CD4-positive, alpha-beta T cell (primary cell): ENCODE measurements at regions not wholly inside any gene's neighbourhood (a gene's known extent, or its start where the extent isn't known, plus 50 kb on each side); places are given as distances from the start of the nearest gene placed in this dataset.

Experiments
- ATAC-seq: fragments of 200-7000 bp; cut with Tn5 transposase; one replicate; pipeline ENCODE4 v1.10.0; 2022; ENCODE audit warnings: mild to moderate bottlenecking; ENCODE audit not compliant: poor library complexity
- CTCF ChIA-PET: fragments of 350-600 bp; sonication (Branson Sonifier 250); formaldehyde crosslinking; loops from one replicate; lab custom pipeline; 2021; ENCODE audit warnings: antibody characterized with exemption, inconsistent platforms; lab: Charles Lee
- POLR2A ChIA-PET: fragments of 350-600 bp; sonication (Branson Sonifier 250); formaldehyde crosslinking; loops from one replicate; lab custom pipeline; 2021; ENCODE audit warnings: antibody characterized with exemption, inconsistent platforms; lab: Charles Lee
- DNase-seq, 14 experiments: peaks; one replicate each; pipeline ENCODE4 v3.0.0-alpha.2; 2013 to 2020; ENCODE audit warnings: mixed read lengths in 2 of 14
- H3K27ac ChIP-seq, 2 donors: one replicate each; pipeline versions ENCODE4 v1.5.1 to v1.7.0; 2013; ENCODE audit warnings: low read length in 2 of 2, low read depth in 1 of 2, mild to moderate bottlenecking in 1 of 2
- H3K27me3 ChIP-seq, 2 experiments: 1 replicate in 1 of 2; 2 replicates in 1 of 2; pipeline versions ENCODE4 v1.6.1 to v1.7.0; 2013; ENCODE audit warnings: low read length in 2 of 2, control low read depth in 1 of 2, mild to moderate bottlenecking in 1 of 2, moderate library complexity in 1 of 2; ENCODE audit not compliant: insufficient read depth in 2 of 2, control insufficient read depth in 1 of 2
- H3K36me3 ChIP-seq: one replicate; pipeline ENCODE4 v1.6.1; 2013; ENCODE audit warnings: low read length, control low read depth; ENCODE audit not compliant: insufficient read depth
- H3K4me1 ChIP-seq: one replicate; pipeline ENCODE4 v1.6.1; 2013; ENCODE audit warnings: low read length, control low read depth; ENCODE audit not compliant: insufficient read depth
- H3K4me3 ChIP-seq: one replicate; pipeline ENCODE4 v1.5.1; 2013; ENCODE audit warnings: mild to moderate bottlenecking, low read length, moderate library complexity
- H3K9me3 ChIP-seq, 2 experiments: 1 replicate in 1 of 2; 2 replicates in 1 of 2; pipeline versions ENCODE4 v1.6.1 to v1.7.0; 2013; ENCODE audit warnings: low read length in 2 of 2, mild to moderate bottlenecking in 2 of 2, control low read depth in 1 of 2, moderate library complexity in 1 of 2; ENCODE audit not compliant: control insufficient read depth in 1 of 2, insufficient read depth in 1 of 2
- H3K27ac Mint-ChIP-seq: one replicate; pipeline ENCODE4 v1.8.0; 2020; ENCODE audit warnings: mixed read lengths
- H3K27me3 Mint-ChIP-seq: one replicate; pipeline ENCODE4 v1.8.0; 2021; ENCODE audit warnings: mixed read lengths
- H3K36me3 Mint-ChIP-seq: one replicate; pipeline ENCODE4 v1.8.0; 2021; ENCODE audit warnings: low read depth, mixed read lengths
- H3K4me1 Mint-ChIP-seq: one replicate; pipeline ENCODE4 v1.8.0; 2021; ENCODE audit warnings: low read depth, mixed read lengths
- H3K4me3 Mint-ChIP-seq: one replicate; pipeline ENCODE4 v1.8.0; 2020; ENCODE audit warnings: mild to moderate bottlenecking, mixed read lengths
- H3K9me3 Mint-ChIP-seq: one replicate; pipeline ENCODE4 v1.8.0; 2020; ENCODE audit warnings: mixed read lengths
- intact Hi-C, 2 experiments: fragments of 100-400 bp; cut with DNase I in 1 of 2; cut with micrococcal nuclease in 1 of 2; formaldehyde crosslinking; loops; one replicate each; pipeline versions ENCODE4 v1.15.1 to v1.9.0; 2023 to 2025; cut with DNase I, micrococcal nuclease
- TF ChIP-seq, protein P1 (sequence below): fragments of 200-600 bp; IDR thresholded peaks from one replicate; pipeline ENCODE4 v1.8.0; 2022; ENCODE audit warnings: antibody characterized with exemption, mild to moderate bottlenecking

DNA sequence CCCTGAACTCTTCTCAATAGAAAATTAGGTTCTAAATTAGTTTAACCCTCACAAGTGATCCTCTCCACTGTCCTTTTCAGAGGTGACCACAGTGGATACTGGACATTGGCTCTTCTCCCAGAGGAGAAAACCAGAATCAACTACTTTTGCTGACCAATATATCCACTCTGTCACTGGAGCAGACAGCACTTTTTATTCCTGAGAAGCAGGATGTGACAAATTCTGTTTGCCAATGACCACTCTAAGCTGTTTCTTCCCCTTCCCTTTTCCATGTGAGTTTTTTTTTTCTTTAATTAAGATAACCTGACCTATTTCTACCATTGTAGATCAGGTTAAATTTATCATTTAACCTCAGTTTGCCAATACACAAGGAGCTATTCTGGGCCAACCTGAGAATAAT lies 79.7 kb upstream of the ZNF280D start:
- Mint-ChIP-seq H3K27me3 (no peaks in the 10 kb centered on the region), H3K27ac (no peak overlapping the region), H3K36me3 (no peaks in the 10 kb centered on the region), H3K4me3 (no peak overlapping the region), H3K4me1 (no peaks in the 10 kb centered on the region), H3K9me3 (peaks cover 9% of the 10 kb centered on the region)
- intact Hi-C loops: no loop called here
- H3K4me1 ChIP-seq: peaks cover 4% of the 10 kb centered on the region
- no peak overlapping the region for H3K4me3 ChIP-seq
- no peak overlapping the region for H3K27ac ChIP-seq
- CTCF ChIA-PET: no interaction called here
- H3K36me3 ChIP-seq: no peaks in the 10 kb centered on the region
- TF ChIP-seq, protein P1, sequence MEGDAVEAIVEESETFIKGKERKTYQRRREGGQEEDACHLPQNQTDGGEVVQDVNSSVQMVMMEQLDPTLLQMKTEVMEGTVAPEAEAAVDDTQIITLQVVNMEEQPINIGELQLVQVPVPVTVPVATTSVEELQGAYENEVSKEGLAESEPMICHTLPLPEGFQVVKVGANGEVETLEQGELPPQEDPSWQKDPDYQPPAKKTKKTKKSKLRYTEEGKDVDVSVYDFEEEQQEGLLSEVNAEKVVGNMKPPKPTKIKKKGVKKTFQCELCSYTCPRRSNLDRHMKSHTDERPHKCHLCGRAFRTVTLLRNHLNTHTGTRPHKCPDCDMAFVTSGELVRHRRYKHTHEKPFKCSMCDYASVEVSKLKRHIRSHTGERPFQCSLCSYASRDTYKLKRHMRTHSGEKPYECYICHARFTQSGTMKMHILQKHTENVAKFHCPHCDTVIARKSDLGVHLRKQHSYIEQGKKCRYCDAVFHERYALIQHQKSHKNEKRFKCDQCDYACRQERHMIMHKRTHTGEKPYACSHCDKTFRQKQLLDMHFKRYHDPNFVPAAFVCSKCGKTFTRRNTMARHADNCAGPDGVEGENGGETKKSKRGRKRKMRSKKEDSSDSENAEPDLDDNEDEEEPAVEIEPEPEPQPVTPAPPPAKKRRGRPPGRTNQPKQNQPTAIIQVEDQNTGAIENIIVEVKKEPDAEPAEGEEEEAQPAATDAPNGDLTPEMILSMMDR: no peak
- peaks cover 0 to 9% of the 10 kb centered on the region in 2 experiments for H3K9me3 ChIP-seq
- POLR2A ChIA-PET: no interaction called here
- ATAC-seq (no peak), DNase-seq (no peak)
- H3K27me3 ChIP-seq: no peaks in the 10 kb centered on the region

DNA sequence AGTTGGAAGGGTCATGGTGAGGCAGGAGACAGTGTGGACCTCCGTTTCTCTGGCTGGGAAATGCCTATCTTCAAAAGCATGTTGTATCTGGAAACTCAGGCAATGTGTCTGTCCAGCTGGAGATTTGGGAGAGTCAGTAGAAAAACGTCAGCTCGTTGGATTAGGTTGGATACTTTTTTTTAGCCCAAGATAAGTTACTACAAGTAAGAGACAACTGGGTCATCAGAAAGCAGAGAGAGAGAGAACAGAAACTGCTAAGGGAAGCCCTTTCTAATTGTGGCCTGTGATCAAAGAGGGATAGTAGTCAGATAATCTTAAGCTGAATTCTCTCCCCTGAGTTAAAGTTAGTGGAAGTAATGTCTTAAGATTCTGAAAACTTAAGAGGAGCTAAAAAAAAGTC lies 78.9 kb upstream of the ZNF280D start:
- intact Hi-C loops: no loop called here
- TF ChIP-seq, protein P1: no peak
- ChIA-PET CTCF (no interaction called here), POLR2A (no interaction called here)
- Mint-ChIP-seq H3K36me3 (no peaks in the 10 kb centered on the region), H3K4me3 (no peak overlapping the region), H3K27ac (no peak overlapping the region), H3K27me3 (no peaks in the 10 kb centered on the region), H3K9me3 (peaks cover 12% of the 10 kb centered on the region), H3K4me1 (no peaks in the 10 kb centered on the region)
- peaks cover 0 to 15% of the 10 kb centered on the region in 2 experiments for H3K9me3 ChIP-seq
- ATAC-seq (no peak), DNase-seq (no peak)
- H3K27ac ChIP-seq: no peak overlapping the region
- H3K4me1 ChIP-seq: peaks cover 4% of the 10 kb centered on the region
- H3K4me3 ChIP-seq: no peak overlapping the region
- H3K27me3 ChIP-seq: no peaks in the 10 kb centered on the region
- no peaks in the 10 kb centered on the region for H3K36me3 ChIP-seq

DNA sequence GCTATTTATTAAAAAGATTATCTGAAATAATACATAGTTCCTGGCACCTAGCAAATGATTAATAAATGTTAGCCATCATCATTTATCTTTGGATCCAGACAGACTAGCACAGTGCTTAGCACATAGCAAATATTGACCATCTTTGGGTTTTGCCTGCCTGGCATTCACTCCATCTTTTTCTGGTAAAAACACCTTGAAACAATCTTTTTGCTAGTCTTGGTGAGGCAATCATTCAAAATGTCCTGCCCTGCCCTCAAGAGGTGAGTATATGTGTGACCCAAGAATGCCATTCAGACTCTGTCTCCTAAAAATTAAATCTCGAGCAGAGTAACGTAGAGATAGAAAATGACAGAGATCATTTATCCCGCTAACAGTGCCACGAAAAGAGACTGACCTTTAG lies 78.3 kb upstream of the ZNF280D start:
- H3K36me3 ChIP-seq: no peaks in the 10 kb centered on the region
- CTCF ChIA-PET: interaction anchor here (0.7 kb wide), 1 partner anchor 398 kb away, joined by 3 read pairs; no protein-coding TSS in a partner anchor
- Mint-ChIP-seq H3K27ac (no peak overlapping the region), H3K9me3 (peaks cover 12% of the 10 kb centered on the region), H3K4me1 (no peaks in the 10 kb centered on the region), H3K27me3 (no peaks in the 10 kb centered on the region), H3K36me3 (no peaks in the 10 kb centered on the region), H3K4me3 (no peak overlapping the region)
- POLR2A ChIA-PET: no interaction called here
- intact Hi-C loops: no loop called here
- H3K9me3 ChIP-seq: peaks cover 0 to 15% of the 10 kb centered on the region in 2 experiments
- peaks cover 4% of the 10 kb centered on the region for H3K4me1 ChIP-seq
- no peak for DNase-seq
- no peak overlapping the region for H3K27ac ChIP-seq
- TF ChIP-seq, protein P1: no peak
- ATAC-seq: no peak
- no peaks in the 10 kb centered on the region for H3K27me3 ChIP-seq
- H3K4me3 ChIP-seq: no peak overlapping the region
